ENCODE measurements at regions not wholly inside any gene's neighbourhood (a gene's known extent, or its start where the extent isn't known, plus 50 kb on each side); places are given as distances from the start of the nearest gene placed in this dataset.

GRCh38 chr16:16864536-16864935, 485.6 kb downstream of the NPIPA7 start:
- no peaks in the 10 kb centered on the region for H3K79me2 ChIP-seq (ENCODE audit: low read length)
- H3K4me3 ChIP-seq (ENCODE audit: low read length), result no peak overlapping the region
- H4K20me1 ChIP-seq (ENCODE audit: low read length), result no peaks in the 10 kb centered on the region
- no peak overlapping the region for H3K9ac ChIP-seq (ENCODE audit: low read length)
- H3K9me3 ChIP-seq (ENCODE audit: low read length), result no peaks in the 10 kb centered on the region
- H3K9me2 ChIP-seq (replicated peaks; ENCODE audit: low read length), result no peaks in the 10 kb centered on the region
- no peaks in the 10 kb centered on the region for H3K4me1 ChIP-seq (ENCODE audit: insufficient read depth, low read length)
- ATAC-seq (no peak), DNase-seq (no peak)
- no peak overlapping the region for H3K4me2 ChIP-seq (ENCODE audit: low read length)
- POLR2A ChIA-PET (ENCODE audit: unreplicated experiment), result no interaction called here
- H3K27ac ChIP-seq (ENCODE audit: low read length), result no peak overlapping the region
- no peak overlapping the region for H2AFZ ChIP-seq (ENCODE audit: low read length)
- intact Hi-C loops (cut with micrococcal nuclease), result no loop called here
- H3K36me3 ChIP-seq (ENCODE audit: low read depth, low read length), result no peaks in the 10 kb centered on the region
- TF ChIP-seq, protein P1, sequence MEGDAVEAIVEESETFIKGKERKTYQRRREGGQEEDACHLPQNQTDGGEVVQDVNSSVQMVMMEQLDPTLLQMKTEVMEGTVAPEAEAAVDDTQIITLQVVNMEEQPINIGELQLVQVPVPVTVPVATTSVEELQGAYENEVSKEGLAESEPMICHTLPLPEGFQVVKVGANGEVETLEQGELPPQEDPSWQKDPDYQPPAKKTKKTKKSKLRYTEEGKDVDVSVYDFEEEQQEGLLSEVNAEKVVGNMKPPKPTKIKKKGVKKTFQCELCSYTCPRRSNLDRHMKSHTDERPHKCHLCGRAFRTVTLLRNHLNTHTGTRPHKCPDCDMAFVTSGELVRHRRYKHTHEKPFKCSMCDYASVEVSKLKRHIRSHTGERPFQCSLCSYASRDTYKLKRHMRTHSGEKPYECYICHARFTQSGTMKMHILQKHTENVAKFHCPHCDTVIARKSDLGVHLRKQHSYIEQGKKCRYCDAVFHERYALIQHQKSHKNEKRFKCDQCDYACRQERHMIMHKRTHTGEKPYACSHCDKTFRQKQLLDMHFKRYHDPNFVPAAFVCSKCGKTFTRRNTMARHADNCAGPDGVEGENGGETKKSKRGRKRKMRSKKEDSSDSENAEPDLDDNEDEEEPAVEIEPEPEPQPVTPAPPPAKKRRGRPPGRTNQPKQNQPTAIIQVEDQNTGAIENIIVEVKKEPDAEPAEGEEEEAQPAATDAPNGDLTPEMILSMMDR (conservative IDR thresholded peaks at IDR 0.05; ENCODE audit: low read depth, low read length), result no peak
- TF ChIP-seq EZH2 (IDR thresholded peaks at IDR 0.05; ENCODE audit: low read length, unreplicated experiment) (no peak), EZH2phosphoT487 (IDR thresholded peaks at IDR 0.05; ENCODE audit: borderline replicate concordance, low read length) (no peak)
- CTCF ChIA-PET, result no interaction called here
- H3F3A ChIP-seq (ENCODE audit: low read length, unreplicated experiment), result no peaks in the 10 kb centered on the region
- H3K27me3 ChIP-seq (ENCODE audit: low read length), result no peaks in the 10 kb centered on the region
- BruUV-seq (replicated peaks), result no TSS peak

DNA sequence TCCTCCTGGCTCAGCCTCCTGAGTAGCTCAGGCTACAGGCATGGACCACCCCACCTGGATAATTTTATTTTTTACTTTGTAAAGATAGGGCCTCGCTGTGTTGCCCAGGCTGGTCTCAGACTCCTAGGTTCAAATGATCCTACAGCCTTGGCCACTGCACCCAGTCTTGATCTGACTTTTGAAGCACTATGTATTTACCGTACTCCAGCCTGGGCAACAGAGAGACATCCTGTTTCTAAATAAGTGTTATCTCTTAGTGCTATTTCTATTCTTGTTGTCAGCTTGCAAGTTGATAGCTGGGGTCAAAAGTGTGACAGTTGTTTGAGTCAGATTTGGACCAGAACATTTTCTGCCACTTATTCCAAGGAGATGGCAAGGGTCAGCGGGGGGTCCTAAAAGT, 486.4 kb downstream of the NPIPA7 start:
- CTCF ChIA-PET, result no interaction called here

GRCh38 chr16:16867973-16868372, 489.0 kb downstream of the NPIPA7 start:
- no TSS peak for BruUV-seq (replicated peaks)
- H3K27ac ChIP-seq (ENCODE audit: low read length), result no peak overlapping the region
- ATAC-seq (no peak), DNase-seq (no peak)
- POLR2A ChIA-PET (ENCODE audit: unreplicated experiment), result no interaction called here
- H3K9me3 ChIP-seq (ENCODE audit: low read length), result no peaks in the 10 kb centered on the region
- no peak for TF ChIP-seq EZH2phosphoT487 (IDR thresholded peaks at IDR 0.05; ENCODE audit: borderline replicate concordance, low read length)
- TF ChIP-seq, protein P1 (conservative IDR thresholded peaks at IDR 0.05; ENCODE audit: low read depth, low read length), result no peak
- TF ChIP-seq EZH2 (IDR thresholded peaks at IDR 0.05; ENCODE audit: low read length, unreplicated experiment), result no peak
- intact Hi-C loops (cut with micrococcal nuclease), result no loop called here
- H3K4me2 ChIP-seq (ENCODE audit: low read length), result no peak overlapping the region
- CTCF ChIA-PET, result no interaction called here
- no peak overlapping the region for H2AFZ ChIP-seq (ENCODE audit: low read length)
- H4K20me1 ChIP-seq (ENCODE audit: low read length), result no peaks in the 10 kb centered on the region
- H3K4me3 ChIP-seq (ENCODE audit: low read length), result no peak overlapping the region
- no peaks in the 10 kb centered on the region for H3K79me2 ChIP-seq (ENCODE audit: low read length)
- no peaks in the 10 kb centered on the region for H3K9me2 ChIP-seq (replicated peaks; ENCODE audit: low read length)
- no peaks in the 10 kb centered on the region for H3K36me3 ChIP-seq (ENCODE audit: low read depth, low read length)
- no peaks in the 10 kb centered on the region for H3F3A ChIP-seq (ENCODE audit: low read length, unreplicated experiment)
- H3K9ac ChIP-seq (ENCODE audit: low read length), result no peak overlapping the region
- H3K27me3 ChIP-seq (ENCODE audit: low read length), result no peaks in the 10 kb centered on the region
- H3K4me1 ChIP-seq (ENCODE audit: insufficient read depth, low read length), result no peaks in the 10 kb centered on the region

More for the DNA sequence above, 486.4 kb downstream of the NPIPA7 start:
- Histone ChIP-seq H3F3A (ENCODE audit: low read length, unreplicated experiment) (no peaks in the 10 kb centered on the region), H4K20me1 (ENCODE audit: low read length) (no peaks in the 10 kb centered on the region), H3K4me2 (ENCODE audit: low read length) (no peak overlapping the region), H3K27ac (ENCODE audit: low read length) (no peak overlapping the region), H3K9me2 (replicated peaks; ENCODE audit: low read length) (no peaks in the 10 kb centered on the region), H3K4me3 (ENCODE audit: low read length) (no peak overlapping the region), H3K36me3 (ENCODE audit: low read depth, low read length) (no peaks in the 10 kb centered on the region), H3K9ac (ENCODE audit: low read length) (no peak overlapping the region), H3K27me3 (ENCODE audit: low read length) (no peaks in the 10 kb centered on the region), H3K79me2 (ENCODE audit: low read length) (no peaks in the 10 kb centered on the region), H3K9me3 (ENCODE audit: low read length) (no peaks in the 10 kb centered on the region), H3K4me1 (ENCODE audit: insufficient read depth, low read length) (no peaks in the 10 kb centered on the region), H2AFZ (ENCODE audit: low read length) (no peak overlapping the region)
- BruUV-seq (replicated peaks), result no TSS peak
- ATAC-seq (no peak), DNase-seq (no peak)
- TF ChIP-seq, protein P1 (conservative IDR thresholded peaks at IDR 0.05; ENCODE audit: low read depth, low read length), result no peak
- TF ChIP-seq EZH2phosphoT487 (IDR thresholded peaks at IDR 0.05; ENCODE audit: borderline replicate concordance, low read length) (no peak), EZH2 (IDR thresholded peaks at IDR 0.05; ENCODE audit: low read length, unreplicated experiment) (no peak)
- intact Hi-C loops (cut with micrococcal nuclease), result no loop called here
- POLR2A ChIA-PET (ENCODE audit: unreplicated experiment), result no interaction called here
